HG03135 (cell line): ENCODE measurements at regions not wholly inside any gene's neighbourhood (a gene's known extent, or its start where the extent isn't known, plus 50 kb on each side); places are given as distances from the start of the nearest gene placed in this dataset.

ENCODE experiments used
- ATAC-seq: cut with Tn5 transposase; IDR thresholded peaks from one replicate; pipeline ENCODE4 v1.9.1; 2021; ENCODE audit warnings: mild to moderate bottlenecking, moderate library complexity; ENCODE audit not compliant: unreplicated experiment

- ATAC-seq, result no peak
These were observed 291.9 kb upstream of the HTR2A start for GRCh38 chr13:47188802-47189201.

- no peak for ATAC-seq
These were observed 289.6 kb upstream of the HTR2A start for GRCh38 chr13:47186471-47186870.

GRCh38 chr13:47184321-47184720 is 287.5 kb upstream of the HTR2A start:
- ATAC-seq, result no peak

- ATAC-seq, result no peak
These were observed 282.5 kb upstream of the HTR2A start for GRCh38 chr13:47179321-47179720.

- no peak for ATAC-seq
These were observed 281.5 kb upstream of the HTR2A start for GRCh38 chr13:47178090-47178950.

GRCh38 chr13:47175172-47175866 is 278.5 kb upstream of the HTR2A start:
- ATAC-seq, result no peak

- no peak for ATAC-seq
These were observed 274.1 kb upstream of the HTR2A start for GRCh38 chr13:47170971-47171370.

GRCh38 chr13:47168618-47169017 is 271.8 kb upstream of the HTR2A start:
- ATAC-seq, result no peak

GRCh38 chr13:47168066-47168465 is 271.2 kb upstream of the HTR2A start:
- no peak for ATAC-seq

- ATAC-seq, result no peak
These were observed 269.5 kb upstream of the HTR2A start for GRCh38 chr13:47166336-47166735.

GRCh38 chr13:47159853-47160550 is 263.1 kb upstream of the HTR2A start:
- no peak for ATAC-seq

GRCh38 chr13:47158593-47158992 is 261.7 kb upstream of the HTR2A start:
- ATAC-seq, result no peak

- no peak for ATAC-seq
These were observed 251.7 kb upstream of the HTR2A start for GRCh38 chr13:47148543-47148942.

- ATAC-seq, result no peak
These were observed 250.9 kb upstream of the HTR2A start for GRCh38 chr13:47147812-47148119.

- peak; percentile 95 for ATAC-seq
These were observed 250.3 kb upstream of the HTR2A start for GRCh38 chr13:47146991-47147811.

GRCh38 chr13:47146136-47146535 is 249.3 kb upstream of the HTR2A start:
- ATAC-seq, result no peak

- ATAC-seq, result no peak
These were observed 247.9 kb upstream of the HTR2A start for GRCh38 chr13:47144782-47145181.

- no peak for ATAC-seq
These were observed 245.3 kb upstream of the HTR2A start for GRCh38 chr13:47142105-47142504.

GRCh38 chr13:47139519-47139918 is 242.7 kb upstream of the HTR2A start:
- no peak for ATAC-seq

GRCh38 chr13:47136504-47136941 is 239.7 kb upstream of the HTR2A start:
- ATAC-seq, result no peak
